ENCODE measurements at regions not wholly inside any gene's neighbourhood (a gene's known extent, or its start where the extent isn't known, plus 50 kb on each side); places are given as distances from the start of the nearest gene placed in this dataset.

- TF ChIP-seq POLR2A (IDR thresholded peaks at IDR 0.05) (no peak), CTCF (IDR thresholded peaks at IDR 0.05) (no peak)
Measured at GRCh38 chr2:147008481-147008880, 836.3 kb upstream of the ACVR2A start.

Measured in testis (tissue), 2 donors.